ENCODE measurements at regions not wholly inside any gene's neighbourhood (a gene's known extent, or its start where the extent isn't known, plus 50 kb on each side); places are given as distances from the start of the nearest gene placed in this dataset.
"Not testable (repeated sequence)": the region's sequence is repeated elsewhere in the genome, so short reads cannot be mapped to it uniquely, and the experiment has no call there.

DNA sequence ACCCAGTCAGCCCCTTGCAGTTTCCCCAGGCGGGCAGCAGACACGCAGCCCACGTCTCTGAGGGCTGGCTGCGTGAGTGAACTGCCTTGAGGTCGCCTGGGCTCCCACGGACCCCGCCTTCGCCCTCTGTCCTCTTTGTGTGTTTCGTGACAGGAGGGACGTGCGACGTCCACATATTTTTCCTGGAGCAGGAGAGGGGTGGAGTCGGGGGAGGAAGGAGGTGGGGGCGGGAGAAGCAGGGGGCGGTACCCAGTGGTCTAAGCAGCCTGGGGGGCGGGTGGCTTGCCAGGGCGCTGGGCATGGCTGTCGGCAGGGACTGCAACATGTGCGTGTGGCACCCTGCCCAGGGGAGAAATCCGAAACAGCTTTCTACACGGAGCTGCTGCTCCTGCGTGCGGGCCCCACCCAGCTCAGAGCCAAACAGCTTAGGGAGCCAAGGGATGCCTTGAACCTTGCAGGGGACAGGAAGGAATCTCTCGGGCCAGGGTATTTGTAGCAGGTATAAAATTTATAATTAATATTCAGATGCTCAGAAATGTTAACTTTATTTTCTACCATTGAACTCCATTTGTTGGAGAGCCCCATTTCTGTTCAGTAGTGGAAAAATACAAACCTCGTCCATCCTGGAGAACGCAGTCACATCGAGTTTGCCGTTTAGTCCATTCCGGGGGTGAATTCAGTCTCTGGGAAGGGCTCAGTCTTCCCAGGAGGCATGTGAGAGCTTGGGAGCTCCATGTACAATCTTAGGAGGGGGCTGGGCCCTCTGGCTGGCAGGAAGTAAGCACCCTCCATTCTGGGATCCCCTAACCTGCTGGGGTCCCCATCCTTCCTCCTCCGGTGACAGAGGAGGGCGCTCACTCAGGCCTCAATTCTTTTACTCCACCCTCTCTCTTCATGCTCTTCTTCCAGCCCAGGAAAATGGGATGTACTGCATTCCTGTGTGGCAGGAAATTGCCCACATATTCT lies 79.1 kb upstream of the MEF2A start:
- peak; percentile 81 for DNase-seq

DNA sequence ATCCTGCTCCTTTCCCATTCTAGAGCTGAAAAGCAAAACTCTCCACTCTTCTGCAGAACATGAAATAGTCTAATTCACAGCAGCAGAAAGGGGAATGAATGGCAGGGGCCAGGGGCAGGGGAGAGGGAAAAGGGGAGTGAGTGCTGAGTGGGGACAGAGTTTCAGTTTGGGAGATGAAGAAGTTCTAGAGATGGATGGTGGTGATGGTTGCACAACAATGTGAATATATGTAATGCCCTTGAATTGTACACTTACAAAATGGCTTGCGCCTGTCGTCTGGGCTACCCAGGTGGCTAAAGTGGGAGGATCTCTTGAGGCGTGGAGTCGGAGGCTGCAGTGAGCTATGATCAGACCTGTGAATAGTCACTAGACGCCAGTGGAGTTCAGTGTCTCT lies 78.5 kb upstream of the MEF2A start:
- DNase-seq: no peak

DNA sequence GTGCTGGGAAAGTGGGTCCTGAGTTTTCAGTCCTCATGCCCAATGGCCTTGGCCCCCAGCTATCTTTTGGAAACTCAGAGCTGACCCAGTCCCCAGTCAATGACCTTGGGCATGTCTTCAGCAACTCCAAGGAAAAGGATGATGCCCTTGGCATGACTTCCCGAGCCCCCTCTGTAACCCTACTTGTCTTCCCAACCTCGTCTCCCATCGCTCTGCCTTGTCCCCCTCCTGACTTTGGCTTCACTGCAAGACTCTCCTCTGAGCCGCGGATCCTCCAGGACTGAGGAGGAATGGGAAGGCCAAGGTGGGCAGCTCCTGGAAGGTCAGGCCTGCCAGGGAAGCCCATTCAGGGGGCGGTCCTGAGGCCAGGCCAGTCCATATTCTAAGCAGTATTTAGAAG lies 73.5 kb upstream of the MEF2A start:
- DNase-seq: no peak

DNA sequence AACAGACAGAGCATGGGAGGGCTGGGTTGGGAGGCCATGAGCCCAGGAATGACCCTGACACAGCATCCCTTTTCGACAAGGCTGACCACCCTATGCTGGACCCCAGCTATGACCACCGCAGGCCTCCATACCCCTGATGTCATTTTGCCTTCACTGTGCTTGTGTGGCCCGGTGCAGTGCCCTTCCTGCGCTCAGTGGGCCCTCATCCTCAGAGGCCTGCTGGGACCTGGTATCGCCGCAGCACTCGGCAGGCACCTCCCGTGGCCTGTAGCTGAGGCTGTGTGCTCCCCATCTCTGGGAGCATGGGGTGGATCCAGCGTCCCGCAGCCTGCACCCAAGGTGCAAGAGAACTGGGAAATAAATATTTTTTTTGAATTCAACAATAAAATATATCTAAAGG lies 73.1 kb upstream of the MEF2A start:
- DNase-seq: no peak

DNA sequence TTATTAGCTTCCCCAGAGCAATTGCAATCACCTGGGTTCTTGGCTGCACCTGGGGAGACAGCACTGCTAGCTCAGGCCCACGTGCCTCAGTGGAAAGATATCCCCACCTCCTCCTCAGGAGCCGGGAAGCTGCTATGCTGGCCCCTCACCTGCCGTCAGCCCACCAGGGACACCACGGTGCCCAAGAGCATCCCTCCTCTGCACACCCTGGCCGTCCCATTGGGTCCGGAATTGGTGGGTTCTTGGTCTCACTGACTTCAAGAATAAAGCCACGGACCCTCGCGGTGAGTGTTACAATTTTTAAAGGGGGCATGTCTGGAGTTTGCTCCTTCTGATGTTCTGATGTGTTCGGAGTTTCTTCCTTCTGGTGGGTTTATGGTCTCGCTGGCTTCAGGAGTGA lies 72.3 kb upstream of the MEF2A start:
- no peak for DNase-seq

DNA sequence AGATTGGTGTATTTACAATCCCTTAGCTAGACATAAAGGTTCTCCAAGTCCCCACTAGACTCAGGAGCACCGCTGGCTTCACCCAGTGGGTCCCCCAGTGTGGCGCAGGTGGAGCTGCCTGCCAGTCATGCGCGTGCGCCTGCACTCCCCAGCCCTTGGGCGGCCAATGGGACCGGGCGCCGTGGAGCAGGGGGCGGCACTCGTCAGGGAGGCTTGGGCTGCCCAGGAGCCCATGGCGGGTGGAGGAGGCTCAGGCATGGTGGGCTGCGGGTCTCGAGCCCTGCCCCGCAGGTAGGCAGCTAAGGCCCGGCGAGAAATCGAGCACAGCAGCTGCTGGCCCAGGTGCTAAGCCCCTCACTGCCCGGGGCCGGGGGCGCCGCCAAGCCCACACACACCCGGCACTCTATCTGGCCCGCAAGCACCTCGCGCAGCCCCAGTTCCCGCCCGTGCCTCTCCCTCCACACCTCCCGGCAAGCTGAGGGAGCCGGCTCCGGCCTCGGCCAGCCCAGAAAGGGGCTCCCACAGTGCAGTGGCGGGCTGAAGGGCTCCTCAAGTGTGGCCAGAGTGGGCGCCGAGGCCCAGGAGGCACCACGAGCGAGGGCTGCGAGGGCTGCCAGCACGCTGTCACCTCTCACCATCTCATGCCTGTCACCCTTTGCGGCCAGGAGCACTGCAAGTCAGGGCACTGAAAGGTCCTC lies 71.1 kb upstream of the MEF2A start:
- not testable (repeated sequence) for DNase-seq

DNA sequence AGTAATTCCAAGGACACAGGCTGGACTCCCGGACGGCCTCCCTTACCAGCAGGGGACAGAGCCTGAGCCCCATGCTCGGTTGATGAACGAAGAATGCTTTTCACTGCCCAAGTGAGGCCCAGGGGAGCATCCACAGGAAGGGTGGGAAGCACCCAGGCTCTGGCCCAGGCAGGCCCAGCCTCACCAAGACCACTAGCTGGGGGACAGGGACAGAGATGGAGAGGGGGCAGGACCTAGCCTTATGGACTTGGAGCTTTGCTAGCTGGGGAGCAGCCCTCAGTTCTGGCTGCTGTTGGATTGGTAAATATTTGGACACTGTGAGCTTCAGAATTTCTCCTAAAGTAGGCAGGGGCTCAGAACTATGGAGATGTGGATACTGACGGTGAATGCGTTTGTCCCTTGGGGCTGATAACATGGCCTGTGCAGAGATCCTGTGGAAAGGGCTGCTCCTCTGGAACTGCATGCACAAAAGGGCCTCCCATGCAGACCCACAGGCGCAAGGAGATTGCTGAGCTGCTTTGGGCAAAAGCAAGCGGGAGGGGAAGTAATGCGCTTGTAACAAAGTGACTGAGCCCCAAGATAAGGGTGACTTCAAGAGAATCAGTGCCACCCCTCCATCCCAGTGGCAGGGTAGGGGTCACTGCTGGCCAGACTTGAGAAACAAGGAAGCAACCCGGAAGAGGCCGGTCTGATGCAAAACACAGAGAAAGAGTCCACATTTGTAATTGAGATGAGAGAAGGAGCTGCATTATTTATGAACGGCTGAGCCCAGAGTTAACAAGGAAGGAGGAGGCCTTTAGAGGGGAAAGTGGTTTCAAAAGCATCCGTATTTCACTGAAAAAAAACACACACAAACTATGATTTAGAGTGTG lies 70.1 kb upstream of the MEF2A start:
- DNase-seq: no peak

DNA sequence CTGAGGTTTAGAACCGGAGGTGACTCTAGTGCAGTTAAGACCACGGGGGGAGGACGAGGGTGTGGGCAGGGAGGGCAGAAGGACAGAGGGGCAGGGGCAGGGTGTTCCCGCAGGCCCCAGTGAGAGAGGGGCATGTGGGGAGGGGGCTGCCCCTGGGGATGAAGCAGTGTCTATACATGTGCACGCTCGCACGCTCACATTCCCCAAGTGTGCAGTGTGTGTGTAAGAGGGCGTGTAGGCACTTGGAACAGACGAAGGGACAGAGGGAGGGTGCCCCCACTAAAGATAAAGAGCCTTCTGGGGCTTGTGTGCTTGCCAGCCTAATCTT lies 69.5 kb upstream of the MEF2A start:
- no peak for DNase-seq

DNA sequence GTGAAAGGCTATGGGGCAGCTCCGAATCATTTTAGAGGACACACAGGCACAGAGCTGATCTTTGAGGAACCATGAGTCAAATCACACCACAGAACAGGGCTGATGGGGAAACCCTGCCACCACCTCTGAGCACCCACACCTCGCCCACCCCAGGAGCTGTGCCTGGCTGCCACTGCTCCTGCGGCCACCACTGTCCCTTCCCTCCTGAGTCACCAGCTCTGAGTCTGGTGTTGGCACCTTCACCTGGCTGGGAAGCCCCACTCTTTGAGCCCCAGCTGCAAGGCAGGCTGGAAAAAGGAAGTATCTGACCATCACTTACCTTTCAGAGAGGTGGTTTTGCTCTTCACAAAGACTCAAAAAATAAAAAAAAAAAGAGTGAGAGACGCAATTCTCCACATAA lies 63.6 kb upstream of the MEF2A start:
- no peak for DNase-seq

DNA sequence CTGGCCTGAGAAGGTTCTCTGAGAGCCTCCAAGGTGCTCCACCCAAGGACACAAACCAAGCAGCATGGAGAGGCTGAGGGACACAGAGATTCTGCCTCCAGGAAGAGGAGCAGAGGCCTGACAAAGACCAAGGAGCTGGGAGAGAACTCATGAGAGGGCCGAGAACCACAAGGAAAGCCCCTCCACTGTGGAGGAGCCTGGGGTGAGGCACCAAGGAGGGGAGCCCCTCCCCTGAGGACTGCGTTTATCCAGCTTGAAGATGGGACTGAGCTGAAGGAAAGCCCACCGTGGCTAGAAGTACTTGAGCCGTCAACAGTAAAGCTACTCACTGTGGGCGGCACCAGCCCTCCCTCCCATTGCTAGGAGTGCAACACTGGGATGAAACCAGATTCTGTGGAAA lies 63.1 kb upstream of the MEF2A start:
- no peak for DNase-seq

DNA sequence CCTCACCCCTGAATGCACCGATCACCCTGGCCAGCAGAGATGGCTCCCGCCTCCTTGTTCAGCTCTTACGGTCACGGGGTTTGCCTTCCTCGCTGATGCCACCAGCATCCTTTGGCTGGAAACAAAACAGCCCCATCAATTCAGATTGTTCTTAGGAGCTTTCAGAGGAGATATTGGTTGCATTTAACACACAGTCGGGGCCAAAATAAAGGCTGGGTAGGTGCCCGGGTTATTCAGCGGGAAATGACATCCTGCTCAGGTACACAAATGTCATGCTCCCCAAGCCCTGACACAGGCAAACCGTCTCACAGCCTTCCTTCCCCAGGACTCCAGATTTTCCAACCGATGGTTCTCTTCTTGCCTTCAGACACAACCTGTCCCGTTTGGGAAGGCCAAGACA lies 62.4 kb upstream of the MEF2A start:
- DNase-seq: no peak

DNA sequence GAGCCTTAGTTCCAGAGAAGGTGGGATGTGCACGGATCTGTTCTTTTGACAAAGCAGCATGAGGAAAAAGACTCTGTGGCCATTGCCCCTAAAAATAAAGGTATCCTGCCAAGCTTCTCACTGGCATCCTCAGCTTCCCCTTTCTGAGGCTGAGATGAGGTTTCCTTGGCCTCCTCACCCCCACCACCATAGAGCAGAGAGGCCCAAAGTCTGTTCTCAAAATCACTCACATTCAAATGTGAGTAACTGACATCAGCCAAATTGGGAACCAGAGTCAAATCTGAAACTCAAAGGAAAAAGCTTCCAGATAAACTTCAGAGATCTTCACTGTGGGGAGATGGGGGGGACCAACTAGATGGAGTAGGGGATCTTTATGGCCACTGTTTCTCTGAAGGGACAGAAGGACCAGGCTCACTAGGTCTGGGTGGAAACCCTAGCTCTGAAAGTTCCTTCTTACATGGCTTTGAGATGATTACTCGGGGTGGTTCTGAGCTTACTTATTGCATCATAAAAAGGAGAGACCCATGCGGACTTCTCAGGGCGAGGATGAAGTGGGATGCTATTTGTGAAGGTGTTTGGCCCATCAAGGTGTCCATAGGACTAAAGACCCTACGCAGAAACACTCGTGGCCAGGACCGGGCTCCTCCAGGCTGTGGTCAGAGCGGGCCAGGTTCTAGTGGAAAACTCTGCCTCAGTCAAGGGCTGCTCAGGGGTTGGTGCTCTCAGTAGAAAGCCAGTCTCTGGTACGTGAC lies 61.5 kb upstream of the MEF2A start:
- no peak for DNase-seq

DNA sequence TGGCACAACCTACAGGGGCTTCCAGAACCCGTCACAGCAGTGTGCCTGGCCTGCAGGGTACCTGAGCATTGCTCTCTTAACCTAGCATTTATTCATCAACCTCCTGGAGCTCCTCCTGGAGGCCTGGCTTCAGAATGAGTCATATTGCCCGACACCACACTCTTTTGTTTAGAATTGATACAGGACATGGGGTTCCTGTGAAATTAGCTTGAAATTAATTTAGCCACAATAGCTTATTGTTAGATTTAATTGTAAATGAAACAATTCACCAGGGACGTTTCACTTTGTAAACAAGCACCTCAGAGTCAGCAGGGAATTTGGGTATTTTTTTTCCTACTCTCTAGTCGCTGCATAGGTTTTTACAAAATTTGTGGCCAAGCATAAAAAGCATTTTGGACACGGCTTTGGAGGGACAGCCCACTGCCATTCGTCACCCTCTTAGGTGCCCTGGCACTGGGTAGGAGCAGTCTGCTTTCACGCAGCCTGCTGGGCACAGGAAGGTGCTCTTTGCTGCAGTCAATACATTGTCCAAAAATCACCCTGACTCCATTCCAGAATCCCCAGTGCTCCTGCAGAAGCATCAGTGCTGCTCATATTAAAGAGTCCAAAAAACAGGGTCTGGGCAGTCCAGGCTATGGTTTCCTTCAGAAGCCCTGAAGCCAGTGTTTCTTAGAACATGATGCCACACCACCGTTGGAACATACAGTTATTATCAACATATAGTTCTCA lies 60.8 kb upstream of the MEF2A start:
- DNase-seq: no peak

DNA sequence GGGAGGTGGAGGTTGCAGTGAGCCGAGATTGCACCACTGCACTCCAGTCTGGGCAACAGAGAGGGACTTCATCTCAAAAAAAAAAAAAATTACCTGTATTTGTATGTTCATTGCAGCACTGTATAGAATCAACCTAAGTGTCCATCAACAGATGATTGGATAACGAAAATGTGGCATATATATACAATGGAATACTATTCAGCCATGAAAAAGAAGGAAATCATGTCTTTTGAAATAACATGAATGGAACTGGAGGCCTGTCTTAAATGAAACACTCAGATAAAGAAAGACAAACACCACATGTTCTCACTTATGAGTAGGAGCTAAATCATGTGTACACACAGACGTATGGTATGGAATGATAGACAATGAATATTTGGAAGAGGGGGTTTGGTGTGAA lies 59.4 kb upstream of the MEF2A start:
- DNase-seq: no peak

DNA sequence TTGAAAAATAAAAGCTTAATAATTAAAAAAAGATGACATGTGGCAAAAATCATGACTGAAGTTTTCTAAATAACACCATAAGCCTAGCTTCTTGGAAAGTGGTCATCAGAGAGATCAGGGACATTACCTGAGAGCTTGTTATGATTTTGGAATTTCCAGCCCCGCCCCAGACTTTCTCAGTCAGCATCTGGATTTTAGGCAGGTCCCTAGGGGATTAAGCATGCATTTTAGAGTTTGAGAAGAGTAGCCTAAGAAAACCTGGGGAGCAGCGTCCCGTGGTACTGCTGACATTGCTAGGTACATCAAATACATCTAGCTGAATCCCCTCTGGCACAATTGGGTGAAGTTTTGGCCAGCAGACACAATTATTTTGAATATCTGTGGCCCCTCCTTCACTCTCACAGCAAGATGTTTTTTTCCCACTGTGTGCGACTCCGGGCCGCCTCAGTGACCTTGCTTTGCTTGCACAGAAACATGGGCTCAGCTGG lies 58.7 kb upstream of the MEF2A start:
- DNase-seq: peak; percentile 4

DNA sequence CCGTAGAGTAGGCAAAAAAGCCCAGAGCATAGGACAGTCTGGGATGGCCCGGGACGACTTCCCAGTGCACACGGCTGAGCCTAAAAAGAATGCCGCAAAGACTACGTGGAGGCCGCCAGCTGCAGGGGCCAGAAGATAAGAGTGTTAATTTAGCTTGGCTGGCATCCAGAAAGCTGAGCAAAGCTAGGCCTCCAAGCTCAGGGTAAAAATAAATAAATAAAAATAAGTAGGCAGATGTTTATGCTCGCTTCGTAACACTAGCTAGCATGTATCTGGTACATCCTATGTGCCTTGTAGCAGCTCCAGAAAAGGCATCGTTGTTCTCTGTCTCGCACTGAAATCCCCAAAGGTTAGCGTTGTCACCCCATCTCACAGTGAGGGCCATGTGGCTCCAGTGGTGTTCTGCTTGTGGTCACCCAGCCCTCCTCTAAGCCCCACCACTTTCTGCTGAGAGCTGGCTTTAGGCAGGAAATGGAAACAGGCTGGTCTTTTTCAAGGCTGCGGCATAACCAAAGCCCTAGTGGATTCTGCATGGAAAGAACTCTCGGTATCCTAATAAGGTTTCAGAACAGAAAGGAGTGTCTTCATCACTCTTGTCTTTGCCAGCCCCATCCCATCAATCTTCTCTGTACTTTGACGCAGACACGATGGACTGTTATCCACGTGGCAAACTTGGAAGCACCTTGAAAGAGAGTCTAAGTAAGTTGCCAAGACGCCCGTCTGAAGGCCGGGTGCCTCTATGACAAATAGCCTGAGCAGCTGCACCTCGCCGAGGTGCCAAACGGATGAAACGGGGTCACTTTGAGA lies 58.1 kb upstream of the MEF2A start:
- peak; percentile 95 for DNase-seq

DNA sequence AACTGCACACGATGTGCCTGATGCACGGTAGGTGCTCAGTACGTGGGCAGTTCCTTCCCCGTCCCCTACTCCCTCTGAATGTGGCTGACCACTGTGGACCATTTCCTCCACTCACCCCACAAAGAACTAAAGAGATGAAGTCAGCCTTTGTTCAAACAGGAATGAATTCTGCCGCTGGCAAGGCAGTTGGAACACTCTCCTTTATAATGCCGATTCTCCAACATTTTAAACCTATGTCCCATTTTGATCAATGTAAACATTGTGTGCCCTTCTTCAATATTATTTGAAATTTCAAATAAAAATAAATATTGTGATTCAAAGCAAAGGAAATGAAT lies 57.5 kb upstream of the MEF2A start:
- no peak for DNase-seq

DNA sequence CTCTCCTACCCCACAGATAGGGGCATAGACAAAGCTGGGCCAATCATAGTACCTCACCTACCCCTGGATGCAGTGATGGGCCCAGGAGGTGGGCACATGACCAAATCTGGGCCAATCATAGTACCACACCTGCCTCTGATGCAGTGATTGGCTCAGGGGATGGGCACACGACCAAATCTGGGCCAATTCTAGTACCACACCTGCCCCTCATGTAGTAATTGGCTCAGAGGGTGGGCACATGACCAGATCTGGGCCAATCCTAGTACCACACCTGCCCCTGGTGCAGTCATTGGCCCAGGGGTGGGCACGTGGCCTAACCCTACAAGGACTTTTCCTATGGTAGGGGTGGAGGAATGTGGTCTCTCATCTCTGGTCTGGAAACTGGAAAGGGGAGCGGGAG lies 56.9 kb upstream of the MEF2A start:
- no peak for DNase-seq

DNA sequence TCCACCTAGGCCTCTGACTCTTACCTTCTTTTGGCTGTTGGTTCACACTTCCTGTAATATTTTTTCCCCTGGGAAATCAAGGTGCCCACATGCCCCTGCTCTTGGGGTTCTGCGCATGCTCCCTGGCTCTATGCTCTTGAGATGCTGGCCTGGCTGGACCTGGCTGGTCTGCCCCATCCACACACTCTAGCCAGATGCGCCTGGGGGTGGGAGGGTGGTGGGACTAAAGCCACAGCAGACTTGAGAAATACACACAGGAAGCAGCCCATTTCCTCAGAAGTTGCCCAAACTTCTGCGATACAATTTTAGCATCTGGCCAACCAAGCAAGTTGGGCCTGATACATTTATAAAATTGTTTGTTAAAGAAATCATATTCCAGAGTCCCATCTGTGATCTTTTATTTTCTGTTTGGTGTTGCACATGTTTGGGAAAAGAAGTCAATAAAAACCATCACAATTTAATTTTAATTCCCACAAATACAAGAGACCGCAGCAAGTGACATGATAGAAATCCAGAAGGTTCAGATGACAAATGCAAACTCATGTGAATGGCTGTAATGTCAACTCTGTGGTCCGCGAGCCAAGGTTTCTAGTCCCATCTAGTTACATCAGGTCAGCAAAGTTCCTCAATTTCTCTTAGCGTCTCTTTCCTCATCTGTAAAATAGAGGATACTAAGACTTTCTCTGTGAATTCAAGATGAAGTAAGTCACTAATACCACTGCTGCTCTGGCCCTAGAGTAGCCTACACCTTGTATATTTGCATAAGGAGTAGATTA lies 55.9 kb upstream of the MEF2A start:
- DNase-seq: no peak

DNA sequence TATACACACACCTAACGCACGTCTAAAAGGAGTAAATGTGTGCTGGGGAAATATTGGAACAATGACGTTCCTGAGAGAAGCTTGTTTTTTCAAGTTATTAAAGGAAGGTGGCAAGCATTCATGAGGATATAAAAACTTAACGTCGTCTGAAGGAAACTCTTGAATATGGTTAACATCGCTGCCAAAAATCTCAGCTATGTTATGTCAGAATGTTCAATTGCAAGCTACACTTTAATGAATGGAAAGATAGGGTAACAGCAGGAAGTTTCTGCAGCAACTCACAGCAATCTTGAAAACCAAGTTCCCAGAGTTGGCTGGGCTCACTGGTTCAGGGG lies 54.3 kb upstream of the MEF2A start:
- no peak for DNase-seq
